IMR-90 (cell line): ENCODE measurements at regions not wholly inside any gene's neighbourhood (a gene's known extent, or its start where the extent isn't known, plus 50 kb on each side); places are given as distances from the start of the nearest gene placed in this dataset.

ENCODE experiments used
- ATAC-seq: fragments of 200-7000 bp; cut with Tn5 transposase; 2 replicates; pipeline ENCODE4 v1.9.1; 2020; ENCODE audit warnings: low read depth, mild to moderate bottlenecking, moderate library complexity
- BruUV-seq: library from RNA; stranded (reverse); fragments of 400-500 nt; replicated peaks from 2 replicates; lab custom pipeline; 2021; lab: Mats Ljungman, UMichigan
- CTCF ChIA-PET: fragments of 300-600 bp; formaldehyde crosslinking; extraction: SDS; loops from one replicate; lab custom pipeline; 2021; ENCODE audit warnings: antibody characterized with exemption; lab: Yijun Ruan, JAX
- POLR2A ChIA-PET: fragments of 300-600 bp; sonication (Branson Sonifier 250); formaldehyde crosslinking; loops from one replicate; lab custom pipeline; 2022; ENCODE audit warnings: antibody characterized with exemption; ENCODE audit not compliant: unreplicated experiment; lab: Charles Lee
- DNase-seq: peaks from one replicate; pipeline ENCODE4 v3.0.0; 2013
- H2AFZ ChIP-seq: replicated peaks from 2 replicates; pipeline ENCODE3; 2013; ENCODE audit warnings: low read length, mild to moderate bottlenecking; ENCODE audit not compliant: poor library complexity
- H2AK5ac ChIP-seq: 2 replicates; pipeline ENCODE4 v1.6.1; 2013; ENCODE audit warnings: low read depth, low read length, inconsistent platforms
- H2AK9ac ChIP-seq: replicated peaks from 2 replicates; pipeline ENCODE3; 2013; ENCODE audit warnings: mild to moderate bottlenecking, low read depth, low read length, moderate library complexity; ENCODE audit not compliant: poor library complexity
- H2BK120ac ChIP-seq: 2 replicates; pipeline ENCODE4 v1.6.1; 2013; ENCODE audit warnings: low read depth, low read length, inconsistent platforms
- H2BK15ac ChIP-seq: 3 replicates; pipeline ENCODE4 v1.6.1; 2013; ENCODE audit warnings: low read depth, low read length, inconsistent platforms
- H2BK20ac ChIP-seq: 2 replicates; pipeline ENCODE4 v1.6.1; 2013; ENCODE audit warnings: low read depth, mild to moderate bottlenecking, inconsistent platforms, low read length, moderate library complexity
- H2BK5ac ChIP-seq: 2 replicates; pipeline ENCODE4 v1.6.1; 2013; ENCODE audit warnings: mild to moderate bottlenecking, low read depth, low read length, inconsistent platforms; ENCODE audit not compliant: poor library complexity, severe bottlenecking
- H3K14ac ChIP-seq: replicated peaks from 2 replicates; pipeline ENCODE4 v1.6.1; 2013; ENCODE audit warnings: low read depth, low read length, inconsistent platforms
- H3K18ac ChIP-seq: 2 replicates; pipeline ENCODE4 v1.6.1; 2013; ENCODE audit warnings: low read depth, low read length, control low read depth
- H3K23ac ChIP-seq: 2 replicates; pipeline ENCODE4 v1.6.1; 2013; ENCODE audit warnings: low read depth, low read length, inconsistent platforms
- H3K27ac ChIP-seq: 2 replicates; pipeline ENCODE4 v1.5.1; 2013; ENCODE audit warnings: mild to moderate bottlenecking, control low read depth, low read length; ENCODE audit not compliant: insufficient read depth
- H3K27me3 ChIP-seq: 2 replicates; pipeline ENCODE4 v1.6.1; 2013; ENCODE audit warnings: low read length; ENCODE audit not compliant: control insufficient read depth, insufficient read depth
- H3K36me3 ChIP-seq: 2 replicates; pipeline ENCODE4 v1.6.1; 2013; ENCODE audit warnings: low read length, mixed read lengths; ENCODE audit not compliant: control insufficient read depth, insufficient read depth
- H3K4ac ChIP-seq: 2 replicates; pipeline ENCODE4 v1.6.1; 2013; ENCODE audit warnings: low read depth, low read length, inconsistent platforms
- H3K4me1 ChIP-seq: 2 replicates; pipeline ENCODE4 v1.6.1; 2013; ENCODE audit warnings: low read length, mixed read lengths; ENCODE audit not compliant: control insufficient read depth, insufficient read depth
- H3K4me2 ChIP-seq: 2 replicates; pipeline ENCODE4 v1.6.1; 2013; ENCODE audit warnings: low read depth, mild to moderate bottlenecking, control low read depth, low read length, moderate library complexity
- H3K4me3 ChIP-seq: 2 replicates; pipeline ENCODE4 v1.5.1; 2013; ENCODE audit warnings: low read depth, mild to moderate bottlenecking, control low read depth, low read length, moderate library complexity; ENCODE audit not compliant: insufficient read depth
- H3K56ac ChIP-seq: 2 replicates; pipeline ENCODE4 v1.6.1; 2013; ENCODE audit warnings: low read length, inconsistent platforms; ENCODE audit not compliant: insufficient read depth; ENCODE audit errors: extremely low read depth
- H3K79me1 ChIP-seq, 2 experiments: 2 replicates each; pipeline ENCODE4 v1.6.1; 2013; ENCODE audit warnings: low read length in 2 of 2, inconsistent platforms in 1 of 2, low read depth in 1 of 2
- H3K9ac ChIP-seq: 2 replicates; pipeline ENCODE4 v1.6.1; 2013; ENCODE audit warnings: low read depth, low read length, control low read depth
- H3K9me1 ChIP-seq: 2 replicates; pipeline ENCODE4 v1.6.1; 2013; ENCODE audit warnings: low read length, inconsistent platforms; ENCODE audit not compliant: insufficient read depth
- H3K9me3 ChIP-seq: 2 replicates; pipeline ENCODE4 v1.6.1; 2013; ENCODE audit warnings: low read length; ENCODE audit not compliant: control insufficient read depth, insufficient read depth
- H4K20me1 ChIP-seq: 2 replicates; pipeline ENCODE4 v1.6.1; 2013; ENCODE audit warnings: low read length, inconsistent platforms; ENCODE audit not compliant: insufficient read depth
- H4K5ac ChIP-seq: 2 replicates; pipeline ENCODE4 v1.6.1; 2013; ENCODE audit warnings: mild to moderate bottlenecking, low read depth, low read length, control low read depth
- H4K8ac ChIP-seq, 2 experiments: 2 replicates each; pipeline ENCODE4 v1.6.1; 2013; ENCODE audit warnings: low read depth in 2 of 2, low read length in 2 of 2, control low read depth in 1 of 2, inconsistent platforms in 1 of 2
- H4K91ac ChIP-seq: 2 replicates; pipeline ENCODE4 v1.6.1; 2013; ENCODE audit warnings: low read depth, low read length, inconsistent platforms; ENCODE audit not compliant: insufficient read depth
- CEBPB ChIP-seq: IDR thresholded peaks from 2 replicates; pipeline ENCODE4 v1.6.1; 2012; ENCODE audit warnings: low read depth, low read length, improper control_type of control experiment
- CTCF ChIP-seq: conservative IDR thresholded peaks from 2 replicates; pipeline ENCODE4 v1.5.1; 2012; ENCODE audit warnings: mild to moderate bottlenecking, low read depth, low read length, improper control_type of control experiment
- ELK1 ChIP-seq: fragments of 150-350 bp; IDR thresholded peaks from 2 replicates; pipeline ENCODE4 v1.6.1; 2016; ENCODE audit warnings: low read depth, mild to moderate bottlenecking, low read length, moderate library complexity, borderline replicate concordance
- FOS ChIP-seq: fragments of 150-350 bp; IDR thresholded peaks from 2 replicates; pipeline ENCODE4 v1.6.1; 2016; ENCODE audit warnings: low read depth, low read length
- MAFK ChIP-seq: IDR thresholded peaks from 2 replicates; pipeline ENCODE4 v1.6.1; 2012; ENCODE audit warnings: low read depth, low read length, improper control_type of control experiment
- MAZ ChIP-seq: IDR thresholded peaks from 2 replicates; pipeline ENCODE4 v1.6.1; 2012; ENCODE audit warnings: low read depth, mild to moderate bottlenecking, low read length, improper control_type of control experiment, moderate library complexity, borderline replicate concordance
- MXI1 ChIP-seq: IDR thresholded peaks from 2 replicates; pipeline ENCODE4 v1.6.1; 2012; ENCODE audit warnings: low read depth, mild to moderate bottlenecking, low read length, moderate library complexity, borderline replicate concordance
- NFE2L2 ChIP-seq: fragments of 150-350 bp; IDR thresholded peaks from 2 replicates; pipeline ENCODE4 v1.6.1; 2016; ENCODE audit warnings: low read depth, mild to moderate bottlenecking, low read length
- RAD21 ChIP-seq: IDR thresholded peaks from 2 replicates; pipeline ENCODE4 v1.6.1; 2012; ENCODE audit warnings: low read length, improper control_type of control experiment
- RCOR1 ChIP-seq: IDR thresholded peaks from 2 replicates; pipeline ENCODE4 v1.6.1; 2012; ENCODE audit warnings: mild to moderate bottlenecking, low read length, improper control_type of control experiment; ENCODE audit not compliant: insufficient replicate concordance
- RFX5 ChIP-seq: IDR thresholded peaks from 2 replicates; pipeline ENCODE4 v1.8.0; 2012; ENCODE audit warnings: low read depth, mild to moderate bottlenecking, low read length, moderate library complexity
- SMC3 ChIP-seq: fragments of 150-350 bp; IDR thresholded peaks from 2 replicates; pipeline ENCODE4 v1.6.1; 2016; ENCODE audit warnings: low read depth, mild to moderate bottlenecking, antibody characterized with exemption, low read length, moderate library complexity
- USF2 ChIP-seq: fragments of 150-350 bp; IDR thresholded peaks from 2 replicates; pipeline ENCODE4 v1.6.1; 2017; ENCODE audit warnings: mild to moderate bottlenecking, antibody characterized with exemption, low read length, low read depth
- WGBS, 2 experiments: methylation state at CpG; one replicate each; pipeline versions ENCODE4 v1.1.5 to v1.1.7; 2013; ENCODE audit warnings: missing lambda C conversion rate in 2 of 2; ENCODE audit not compliant: insufficient read length in 1 of 2; ENCODE audit errors: extremely low coverage in 2 of 2; 5-methylcytosine and 5-hydroxymethylcytosine counted together
- dilution Hi-C: fragments of 300-500 bp; cut with HindIII; formaldehyde crosslinking; loops from one replicate; pipeline ENCODE4 v1.14.3; 2018; ENCODE audit warnings: low sequenced_read_pairs; ENCODE audit not compliant: unreplicated experiment
- in situ Hi-C: fragments of 300-500 bp; cut with MboI; formaldehyde crosslinking; loops from 3 replicates; pipeline ENCODE4 v1.14.3; 2019; ENCODE audit warnings: low sequenced_read_pairs, inconsistent platforms, mixed read lengths
- intact Hi-C: fragments of 100-400 bp; cut with micrococcal nuclease; formaldehyde crosslinking; loops from 2 replicates; pipeline ENCODE4 v1.10.0; 2022

- Histone ChIP-seq H3K9me3 (no peaks in the 10 kb centered on the region), H2AK5ac (peak overlapping the region; percentile 31; the same call in 1 of the 2 replicates), H3K79me1 (no peaks in the 10 kb centered on the region), H3K36me3 (no peaks in the 10 kb centered on the region), H4K20me1 (no peaks in the 10 kb centered on the region), H2BK15ac (no peak overlapping the region), H2BK120ac (peak overlapping the region; percentile 30), H3K27me3 (no peaks in the 10 kb centered on the region), H4K5ac (peak overlapping the region; percentile 31; the same call in 1 of the 2 replicates), H3K9ac (no peak overlapping the region), H2AK9ac (no peak overlapping the region), H3K4ac (peak overlapping the region; percentile 50; the same call in 1 of the 2 replicates), H4K91ac (peak overlapping the region; percentile 53; the same call in 1 of the 2 replicates), H3K56ac (no peak overlapping the region), H2BK5ac (peak overlapping the region; percentile 30), H3K27ac (peak overlapping the region; percentile 59; the same call in 1 of the 2 replicates), H3K23ac (no peak overlapping the region), H3K9me1 (peaks cover 3% of the 10 kb centered on the region; the same call in 1 of the 2 replicates), H3K18ac (peak overlapping the region; percentile 48; the same call in 1 of the 2 replicates), H2AFZ (no peak overlapping the region), H3K4me1 (peaks cover 24% of the 10 kb centered on the region), H3K14ac (no peak overlapping the region), H3K4me2 (no peak overlapping the region), H3K4me3 (no peak overlapping the region), H4K8ac (peak overlapping the region in 1 of 2 experiments; percentile 34; a peak in 1 of 4 replicates), H2BK20ac (peak overlapping the region; percentile 34; the same call in 1 of the 2 replicates)
- DNase-seq, result peak; percentile 82
- peak; percentile 7; the same call in 1 of the 2 replicates for ATAC-seq
- in situ Hi-C loops (no loop called here), dilution Hi-C loops (no loop called here), intact Hi-C loops (loop anchor here (5.0 kb wide), 1 partner anchor 243 kb away; no protein-coding TSS in a partner anchor)
- POLR2A ChIA-PET, result no interaction called here
- 60% methylated on average over 1 of the region's 17 CpGs; no CpG with 5 or more reads in 1 of the 2 experiments for WGBS, 2 experiments
- no TSS peak for BruUV-seq
- CTCF ChIA-PET, result no interaction called here
- no peak for TF ChIP-seq RCOR1
- TF ChIP-seq MXI1, result 0 out of 2 replicates have a peak, but pooled peaks have one; percentile 32
- TF ChIP-seq USF2, result no peak
- no peak for TF ChIP-seq CEBPB
- TF ChIP-seq MAFK, result no peak
- TF ChIP-seq CTCF, result no peak
- TF ChIP-seq NFE2L2, result no peak
- no peak for TF ChIP-seq RFX5
- TF ChIP-seq MAZ, result no peak
- TF ChIP-seq SMC3, result no peak
- TF ChIP-seq RAD21, result no peak
- TF ChIP-seq ELK1, result no peak
- TF ChIP-seq FOS, result no peak
Observed at GRCh38 chr1:229204921-229205777, 65.8 kb upstream of the RAB4A start.
